C4-2B (cell line): ENCODE measurements at regions not wholly inside any gene's neighbourhood (a gene's known extent, or its start where the extent isn't known, plus 50 kb on each side); places are given as distances from the start of the nearest gene placed in this dataset.

Experiments
- H3K27ac ChIP-seq: fragments of 450-650 bp; 2 replicates; pipeline ENCODE4 v1.5.1; 2017
- ZFX ChIP-seq: fragments of 450-650 bp; IDR thresholded peaks from 2 replicates; pipeline ENCODE4 v1.6.1; 2017
- TF ChIP-seq, protein P1 (sequence below): fragments of 450-650 bp; conservative IDR thresholded peaks from 2 replicates; pipeline ENCODE4 v1.5.1; 2017; ENCODE audit warnings: mild to moderate bottlenecking

DNA sequence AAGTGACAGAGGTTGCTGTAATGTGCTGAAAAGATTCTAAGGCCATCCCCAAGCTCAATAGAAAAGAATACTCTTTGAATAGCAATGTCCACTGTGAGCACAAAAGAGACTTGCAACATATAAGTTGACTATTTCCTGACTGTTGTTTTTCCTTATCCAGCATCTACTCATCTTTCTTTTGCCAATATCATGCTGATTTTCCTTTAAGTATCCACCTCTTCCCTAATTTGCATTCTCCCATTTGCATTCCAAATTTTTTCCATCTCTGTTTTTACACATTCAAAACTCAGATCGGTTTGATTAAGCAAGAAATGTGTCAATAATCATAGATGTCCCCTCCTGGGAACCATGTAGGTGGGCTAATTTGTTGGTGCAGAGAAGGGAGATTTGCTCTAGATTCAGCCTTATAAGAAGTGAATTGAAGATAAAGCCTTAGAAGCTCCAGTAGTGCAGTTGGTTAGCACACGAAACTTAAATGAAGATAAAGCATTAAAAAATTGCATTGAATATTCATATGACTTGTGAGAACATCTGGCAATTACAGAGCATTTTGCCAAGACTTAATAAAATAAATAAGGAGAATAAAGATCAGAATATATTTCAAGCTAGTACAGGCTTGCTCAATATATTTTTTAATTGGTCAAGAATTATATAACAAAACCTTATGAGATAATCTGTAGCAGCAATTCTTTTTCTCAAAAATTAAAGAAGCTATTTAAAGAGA lies 267.6 kb downstream of the TMEM167A start:
- TF ChIP-seq, protein P1, sequence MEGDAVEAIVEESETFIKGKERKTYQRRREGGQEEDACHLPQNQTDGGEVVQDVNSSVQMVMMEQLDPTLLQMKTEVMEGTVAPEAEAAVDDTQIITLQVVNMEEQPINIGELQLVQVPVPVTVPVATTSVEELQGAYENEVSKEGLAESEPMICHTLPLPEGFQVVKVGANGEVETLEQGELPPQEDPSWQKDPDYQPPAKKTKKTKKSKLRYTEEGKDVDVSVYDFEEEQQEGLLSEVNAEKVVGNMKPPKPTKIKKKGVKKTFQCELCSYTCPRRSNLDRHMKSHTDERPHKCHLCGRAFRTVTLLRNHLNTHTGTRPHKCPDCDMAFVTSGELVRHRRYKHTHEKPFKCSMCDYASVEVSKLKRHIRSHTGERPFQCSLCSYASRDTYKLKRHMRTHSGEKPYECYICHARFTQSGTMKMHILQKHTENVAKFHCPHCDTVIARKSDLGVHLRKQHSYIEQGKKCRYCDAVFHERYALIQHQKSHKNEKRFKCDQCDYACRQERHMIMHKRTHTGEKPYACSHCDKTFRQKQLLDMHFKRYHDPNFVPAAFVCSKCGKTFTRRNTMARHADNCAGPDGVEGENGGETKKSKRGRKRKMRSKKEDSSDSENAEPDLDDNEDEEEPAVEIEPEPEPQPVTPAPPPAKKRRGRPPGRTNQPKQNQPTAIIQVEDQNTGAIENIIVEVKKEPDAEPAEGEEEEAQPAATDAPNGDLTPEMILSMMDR, result no peak
- no peak for TF ChIP-seq ZFX
- no peak overlapping the region for H3K27ac ChIP-seq

DNA sequence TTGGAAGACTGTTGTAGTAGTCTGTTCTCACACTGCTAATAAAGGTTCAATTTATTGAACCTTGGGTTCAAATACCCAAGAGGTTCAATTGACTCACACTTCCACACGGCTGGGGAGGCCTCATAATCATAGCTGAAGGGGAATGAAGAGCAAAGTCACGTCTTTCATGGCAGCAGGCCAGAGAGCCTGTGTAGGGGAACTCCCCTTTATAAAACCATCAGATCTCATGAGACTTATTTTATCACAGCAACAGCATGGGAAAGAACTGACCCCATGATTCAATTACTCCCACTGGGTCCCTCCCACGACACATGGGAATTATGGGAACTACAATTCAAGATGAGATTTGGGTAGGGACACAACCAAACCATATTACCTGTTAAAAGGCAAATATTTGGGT lies 268.2 kb downstream of the TMEM167A start:
- TF ChIP-seq, protein P1, result no peak
- no peak for TF ChIP-seq ZFX

DNA sequence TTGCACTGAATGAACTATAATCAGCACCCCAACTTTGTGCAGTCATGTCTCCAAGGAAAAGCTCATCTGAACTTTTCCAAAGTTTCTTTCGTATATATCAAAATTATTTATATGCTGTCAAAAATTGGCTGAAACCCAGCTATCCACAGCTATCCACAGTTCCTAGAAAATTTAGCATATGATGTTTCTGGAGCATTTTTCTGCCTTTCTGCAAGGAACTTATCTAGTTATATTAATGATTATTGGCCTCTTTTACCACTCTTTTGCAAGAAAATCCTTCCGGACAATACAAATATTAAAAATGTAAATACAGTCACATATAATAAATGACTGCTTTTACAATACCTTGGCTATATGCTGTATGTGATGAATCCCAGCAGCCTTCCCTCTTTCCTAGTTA lies 270.2 kb downstream of the TMEM167A start:
- H3K27ac ChIP-seq, result no peak overlapping the region
- TF ChIP-seq ZFX, result no peak
- TF ChIP-seq, protein P1, result no peak

More for the DNA sequence above, 268.2 kb downstream of the TMEM167A start:
- no peak overlapping the region for H3K27ac ChIP-seq

DNA sequence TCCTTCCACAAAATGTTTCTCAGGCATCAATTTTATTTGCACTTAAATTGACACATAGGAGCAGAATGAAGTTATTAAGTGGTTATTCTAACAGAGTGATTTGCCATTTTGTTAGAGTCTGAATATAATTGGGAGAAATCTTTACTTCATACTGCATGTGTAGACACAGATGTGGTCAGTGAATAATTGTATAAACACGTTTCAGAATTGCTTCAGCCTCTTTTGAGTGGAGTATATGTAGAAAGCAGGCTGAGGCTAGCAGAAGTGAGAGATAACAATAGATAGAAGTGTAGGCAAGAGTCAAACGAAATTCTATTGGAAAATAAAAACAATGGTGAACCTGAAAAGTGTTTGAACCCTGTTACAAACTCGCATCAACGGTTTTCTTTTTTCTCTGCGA lies 270.7 kb downstream of the TMEM167A start:
- no peak for TF ChIP-seq ZFX
- TF ChIP-seq, protein P1, result no peak
- no peak overlapping the region for H3K27ac ChIP-seq

DNA sequence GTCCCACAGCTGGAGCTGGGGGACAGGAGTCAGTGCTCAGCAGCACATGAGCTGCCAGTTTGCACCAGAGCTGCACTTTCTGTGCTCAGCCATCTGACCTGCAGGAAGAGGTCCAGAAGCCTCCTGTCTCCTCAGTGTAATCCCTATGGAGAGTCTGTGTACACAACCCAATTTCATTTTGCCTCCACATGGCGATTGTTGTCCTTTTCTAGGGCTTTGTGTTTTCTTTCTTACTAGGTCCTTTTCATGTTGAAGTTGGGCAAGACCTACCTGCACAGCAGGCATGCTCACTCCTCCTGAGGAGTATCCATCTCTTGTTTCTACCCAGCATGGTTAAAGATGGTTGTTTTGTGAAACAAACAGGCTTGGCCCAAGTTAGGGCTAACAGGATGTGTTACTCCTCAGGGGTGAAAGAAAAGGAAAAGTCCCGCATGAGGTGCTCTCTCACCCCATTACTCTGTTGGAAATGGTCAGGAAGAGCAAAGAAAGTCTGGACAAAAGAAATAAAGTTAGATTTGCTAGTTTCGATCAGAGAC lies 273.0 kb downstream of the TMEM167A start:
- TF ChIP-seq, protein P1, result no peak
- TF ChIP-seq ZFX, result no peak
- H3K27ac ChIP-seq, result no peak overlapping the region

DNA sequence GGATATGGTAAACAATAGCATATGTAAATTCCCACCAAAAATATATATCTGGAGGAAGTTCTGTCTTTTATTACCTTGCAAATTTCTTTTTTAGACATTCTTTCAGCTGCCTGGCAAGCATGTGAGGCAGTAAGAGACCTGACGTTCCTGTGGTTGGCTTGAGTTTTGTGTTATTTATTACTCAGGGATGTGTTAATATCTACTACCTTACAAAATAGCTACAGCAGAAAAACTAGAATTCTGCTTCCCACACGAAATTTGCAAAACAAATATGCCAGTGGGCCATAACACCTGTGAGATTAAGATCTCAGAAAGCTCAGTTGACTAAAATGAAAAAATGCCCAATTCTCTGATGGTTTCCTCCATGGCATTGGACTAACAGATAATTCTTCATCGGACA lies 274.2 kb downstream of the TMEM167A start:
- TF ChIP-seq, protein P1, result no peak
- TF ChIP-seq ZFX, result no peak
- H3K27ac ChIP-seq, result no peak overlapping the region

DNA sequence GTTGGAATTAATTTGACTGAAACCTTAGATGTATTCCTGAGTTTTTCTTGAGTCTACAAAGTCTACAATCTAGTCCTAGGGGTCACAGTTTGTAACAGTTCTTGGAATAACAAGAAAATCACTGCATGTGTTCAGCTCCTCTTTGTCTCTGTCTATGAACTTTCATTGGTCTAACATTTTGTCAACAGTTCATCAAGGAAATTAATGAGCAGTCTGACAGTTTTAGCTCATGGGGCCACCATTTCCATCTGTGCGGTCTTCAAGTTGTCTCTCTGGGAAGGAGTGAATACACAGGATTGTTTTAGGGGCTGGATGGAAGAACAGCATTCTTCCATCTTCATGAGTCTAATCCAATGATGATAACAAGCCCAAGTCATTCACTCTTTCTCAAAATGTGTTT lies 276.4 kb downstream of the TMEM167A start:
- TF ChIP-seq, protein P1, result no peak
- no peak for TF ChIP-seq ZFX
- no peak overlapping the region for H3K27ac ChIP-seq
